Stimulated activated CD8-positive, alpha-beta memory T cell treated with anti-CD3 and anti-CD28 coated beads, Interleukin-4, amount 100 ng/mL, for 48 hours (primary cell): ENCODE measurements at regions not wholly inside any gene's neighbourhood (a gene's known extent, or its start where the extent isn't known, plus 50 kb on each side); places are given as distances from the start of the nearest gene placed in this dataset.

Experiments
- DNase-seq: peaks from one replicate; pipeline ENCODE4 v3.0.0-alpha.2; 2020

- DNase-seq, result no peak
Observed at GRCh38 chr18:6659963-6660725, 69.4 kb upstream of the ARHGAP28 start.

DNA sequence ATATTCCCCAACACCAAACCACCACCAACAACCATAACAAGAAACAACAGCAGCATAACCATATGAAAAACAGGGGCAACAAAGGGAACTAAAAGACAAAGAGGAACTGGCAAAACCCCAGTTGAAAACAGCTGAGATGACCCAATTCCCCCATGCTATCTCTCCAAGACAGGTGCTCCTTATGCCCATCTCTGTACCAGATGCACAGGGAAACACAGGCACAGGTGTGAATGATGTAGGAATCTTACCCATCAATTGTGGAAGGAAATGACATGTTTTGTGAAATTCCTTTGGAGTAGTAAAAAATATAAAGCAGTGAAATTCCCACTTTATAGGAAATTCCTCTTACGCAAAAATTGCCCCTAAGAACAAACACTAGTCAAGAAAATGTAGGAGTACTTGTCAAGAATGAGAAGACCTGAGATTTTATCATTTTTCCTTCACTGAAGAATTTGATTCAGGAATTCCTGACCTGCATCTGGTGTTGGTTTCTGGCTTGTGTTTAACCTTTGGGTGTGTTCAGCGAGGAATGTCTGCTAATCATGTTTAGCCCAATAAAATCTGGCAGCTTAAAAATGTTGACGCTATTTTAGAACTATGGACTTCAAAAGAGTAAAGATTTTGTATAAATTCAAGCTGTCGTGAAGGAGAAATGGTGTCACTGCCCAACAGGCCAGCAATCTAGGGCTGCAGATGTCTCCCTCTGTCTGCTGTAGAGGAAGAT, 67.7 kb upstream of the ARHGAP28 start:
- DNase-seq, result no peak

- no peak for DNase-seq
Observed at GRCh38 chr18:6666012-6666685, 63.4 kb upstream of the ARHGAP28 start.

- no peak for DNase-seq
Observed at GRCh38 chr18:6668836-6669235, 60.7 kb upstream of the ARHGAP28 start.

GRCh38 chr18:6672821-6673308, 56.7 kb upstream of the ARHGAP28 start:
- DNase-seq, result no peak

DNA sequence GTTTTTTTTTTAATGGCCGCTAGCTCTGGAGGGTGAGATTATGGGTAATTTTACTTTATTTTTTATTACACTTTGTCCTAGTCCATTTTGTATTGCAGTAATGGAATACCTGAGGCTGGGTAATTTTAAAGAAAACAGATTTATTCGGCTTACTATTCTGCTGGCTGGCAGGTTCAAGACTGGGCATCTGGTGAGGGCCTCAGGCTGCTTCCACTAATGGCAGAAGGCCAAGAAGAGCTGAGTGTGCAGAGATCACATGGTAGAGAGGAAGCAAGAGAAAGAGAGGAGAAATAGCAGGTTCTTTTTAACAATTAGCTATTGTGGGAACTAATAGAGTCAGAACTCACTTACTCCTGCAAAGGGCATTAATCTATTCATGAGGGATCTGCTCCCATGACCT, 52.4 kb upstream of the ARHGAP28 start:
- no peak for DNase-seq

- DNase-seq, result no peak
Observed at GRCh38 chr18:6679201-6679600, 50.3 kb upstream of the ARHGAP28 start.
